CD4-positive, alpha-beta T cell (primary cell): ENCODE measurements at regions not wholly inside any gene's neighbourhood (a gene's known extent, or its start where the extent isn't known, plus 50 kb on each side); places are given as distances from the start of the nearest gene placed in this dataset.

ENCODE experiments used
- ATAC-seq: fragments of 200-7000 bp; cut with Tn5 transposase; one replicate; pipeline ENCODE4 v1.10.0; 2022; ENCODE audit warnings: mild to moderate bottlenecking; ENCODE audit not compliant: poor library complexity
- CTCF ChIA-PET: fragments of 350-600 bp; sonication (Branson Sonifier 250); formaldehyde crosslinking; loops from one replicate; lab custom pipeline; 2021; ENCODE audit warnings: antibody characterized with exemption, inconsistent platforms; lab: Charles Lee
- POLR2A ChIA-PET: fragments of 350-600 bp; sonication (Branson Sonifier 250); formaldehyde crosslinking; loops from one replicate; lab custom pipeline; 2021; ENCODE audit warnings: antibody characterized with exemption, inconsistent platforms; lab: Charles Lee
- DNase-seq, 14 experiments: peaks; one replicate each; pipeline ENCODE4 v3.0.0-alpha.2; 2013 to 2020; ENCODE audit warnings: mixed read lengths in 2 of 14
- H3K27ac ChIP-seq, 2 donors: one replicate each; pipeline versions ENCODE4 v1.5.1 to v1.7.0; 2013; ENCODE audit warnings: low read length in 2 of 2, low read depth in 1 of 2, mild to moderate bottlenecking in 1 of 2
- H3K27me3 ChIP-seq, 2 experiments: 1 replicate in 1 of 2; 2 replicates in 1 of 2; pipeline versions ENCODE4 v1.6.1 to v1.7.0; 2013; ENCODE audit warnings: low read length in 2 of 2, control low read depth in 1 of 2, mild to moderate bottlenecking in 1 of 2, moderate library complexity in 1 of 2; ENCODE audit not compliant: insufficient read depth in 2 of 2, control insufficient read depth in 1 of 2
- H3K36me3 ChIP-seq: one replicate; pipeline ENCODE4 v1.6.1; 2013; ENCODE audit warnings: low read length, control low read depth; ENCODE audit not compliant: insufficient read depth
- H3K4me1 ChIP-seq: one replicate; pipeline ENCODE4 v1.6.1; 2013; ENCODE audit warnings: low read length, control low read depth; ENCODE audit not compliant: insufficient read depth
- H3K4me3 ChIP-seq: one replicate; pipeline ENCODE4 v1.5.1; 2013; ENCODE audit warnings: mild to moderate bottlenecking, low read length, moderate library complexity
- H3K9me3 ChIP-seq, 2 experiments: 1 replicate in 1 of 2; 2 replicates in 1 of 2; pipeline versions ENCODE4 v1.6.1 to v1.7.0; 2013; ENCODE audit warnings: low read length in 2 of 2, mild to moderate bottlenecking in 2 of 2, control low read depth in 1 of 2, moderate library complexity in 1 of 2; ENCODE audit not compliant: control insufficient read depth in 1 of 2, insufficient read depth in 1 of 2
- H3K27ac Mint-ChIP-seq: one replicate; pipeline ENCODE4 v1.8.0; 2020; ENCODE audit warnings: mixed read lengths
- H3K27me3 Mint-ChIP-seq: one replicate; pipeline ENCODE4 v1.8.0; 2021; ENCODE audit warnings: mixed read lengths
- H3K36me3 Mint-ChIP-seq: one replicate; pipeline ENCODE4 v1.8.0; 2021; ENCODE audit warnings: low read depth, mixed read lengths
- H3K4me1 Mint-ChIP-seq: one replicate; pipeline ENCODE4 v1.8.0; 2021; ENCODE audit warnings: low read depth, mixed read lengths
- H3K4me3 Mint-ChIP-seq: one replicate; pipeline ENCODE4 v1.8.0; 2020; ENCODE audit warnings: mild to moderate bottlenecking, mixed read lengths
- H3K9me3 Mint-ChIP-seq: one replicate; pipeline ENCODE4 v1.8.0; 2020; ENCODE audit warnings: mixed read lengths
- intact Hi-C, 2 experiments: fragments of 100-400 bp; cut with DNase I in 1 of 2; cut with micrococcal nuclease in 1 of 2; formaldehyde crosslinking; loops; one replicate each; pipeline versions ENCODE4 v1.15.1 to v1.9.0; 2023 to 2025; cut with DNase I, micrococcal nuclease
- TF ChIP-seq, protein P1 (sequence below): fragments of 200-600 bp; IDR thresholded peaks from one replicate; pipeline ENCODE4 v1.8.0; 2022; ENCODE audit warnings: antibody characterized with exemption, mild to moderate bottlenecking

DNA sequence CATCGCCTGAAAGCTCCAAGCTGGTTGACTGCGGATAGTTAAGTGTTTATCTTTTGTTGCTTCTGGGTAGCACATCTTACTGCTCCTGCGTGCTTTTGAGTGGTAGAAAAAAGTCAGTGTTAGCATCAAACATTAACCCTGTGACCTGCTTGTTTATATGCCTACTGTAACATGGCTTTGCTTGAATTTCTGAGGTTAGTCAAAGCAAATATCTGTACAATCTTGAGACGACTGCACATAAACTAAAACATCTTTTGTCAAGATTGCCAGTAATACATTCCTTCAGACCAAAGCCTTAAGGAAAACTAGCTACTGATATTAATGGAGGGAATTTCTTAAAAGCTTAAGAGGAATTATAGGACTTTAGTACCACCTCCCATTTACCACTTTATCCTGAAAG lies 163.7 kb downstream of the BAMBI start:
- ChIA-PET CTCF (no interaction called here), POLR2A (no interaction called here)
- H3K4me3 Mint-ChIP-seq = no peak overlapping the region
- peaks cover 15% of the 10 kb centered on the region for H3K27me3 Mint-ChIP-seq
- Histone ChIP-seq H3K4me3 (no peak overlapping the region), H3K4me1 (no peaks in the 10 kb centered on the region), H3K27ac (no peak overlapping the region), H3K27me3 (no peaks in the 10 kb centered on the region), H3K36me3 (no peaks in the 10 kb centered on the region), H3K9me3 (peaks cover 4 to 7% of the 10 kb centered on the region in 2 experiments)
- H3K36me3 Mint-ChIP-seq = no peaks in the 10 kb centered on the region
- no peak for DNase-seq
- H3K4me1 Mint-ChIP-seq = no peaks in the 10 kb centered on the region
- no peaks in the 10 kb centered on the region for H3K9me3 Mint-ChIP-seq
- no peak for ATAC-seq
- intact Hi-C loops = no loop called here
- TF ChIP-seq, protein P1, sequence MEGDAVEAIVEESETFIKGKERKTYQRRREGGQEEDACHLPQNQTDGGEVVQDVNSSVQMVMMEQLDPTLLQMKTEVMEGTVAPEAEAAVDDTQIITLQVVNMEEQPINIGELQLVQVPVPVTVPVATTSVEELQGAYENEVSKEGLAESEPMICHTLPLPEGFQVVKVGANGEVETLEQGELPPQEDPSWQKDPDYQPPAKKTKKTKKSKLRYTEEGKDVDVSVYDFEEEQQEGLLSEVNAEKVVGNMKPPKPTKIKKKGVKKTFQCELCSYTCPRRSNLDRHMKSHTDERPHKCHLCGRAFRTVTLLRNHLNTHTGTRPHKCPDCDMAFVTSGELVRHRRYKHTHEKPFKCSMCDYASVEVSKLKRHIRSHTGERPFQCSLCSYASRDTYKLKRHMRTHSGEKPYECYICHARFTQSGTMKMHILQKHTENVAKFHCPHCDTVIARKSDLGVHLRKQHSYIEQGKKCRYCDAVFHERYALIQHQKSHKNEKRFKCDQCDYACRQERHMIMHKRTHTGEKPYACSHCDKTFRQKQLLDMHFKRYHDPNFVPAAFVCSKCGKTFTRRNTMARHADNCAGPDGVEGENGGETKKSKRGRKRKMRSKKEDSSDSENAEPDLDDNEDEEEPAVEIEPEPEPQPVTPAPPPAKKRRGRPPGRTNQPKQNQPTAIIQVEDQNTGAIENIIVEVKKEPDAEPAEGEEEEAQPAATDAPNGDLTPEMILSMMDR = no peak
- no peak overlapping the region for H3K27ac Mint-ChIP-seq

DNA sequence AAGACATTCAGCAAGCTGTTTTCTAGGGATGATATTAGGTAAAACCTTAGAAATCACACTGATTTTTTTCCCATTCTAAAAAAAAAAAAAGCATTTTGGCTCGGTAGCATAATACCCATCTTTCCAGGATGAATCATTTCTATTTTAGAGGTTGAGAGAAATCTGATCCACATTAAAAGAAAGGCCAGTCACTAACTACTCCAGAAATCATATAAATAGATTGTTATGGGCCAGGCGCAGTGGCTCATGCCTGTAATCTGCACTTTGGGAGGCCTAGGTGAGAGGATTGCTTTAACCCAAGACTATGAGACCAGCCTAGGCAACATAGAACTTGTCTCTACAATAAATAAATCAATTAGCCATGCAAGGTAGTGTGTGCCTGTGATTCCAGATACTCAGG lies 164.3 kb downstream of the BAMBI start:
- DNase-seq (no peak), ATAC-seq (no peak)
- Histone ChIP-seq H3K4me1 (no peaks in the 10 kb centered on the region), H3K27ac (no peak overlapping the region), H3K36me3 (no peaks in the 10 kb centered on the region), H3K27me3 (no peaks in the 10 kb centered on the region), H3K9me3 (peaks cover 7 to 8% of the 10 kb centered on the region in 2 experiments), H3K4me3 (no peak overlapping the region)
- no peaks in the 10 kb centered on the region for H3K9me3 Mint-ChIP-seq
- H3K4me3 Mint-ChIP-seq = no peak overlapping the region
- POLR2A ChIA-PET = no interaction called here
- peaks cover 17% of the 10 kb centered on the region for H3K27me3 Mint-ChIP-seq
- no peak overlapping the region for H3K27ac Mint-ChIP-seq
- H3K36me3 Mint-ChIP-seq = no peaks in the 10 kb centered on the region
- TF ChIP-seq, protein P1 = no peak
- CTCF ChIA-PET = no interaction called here
- no peaks in the 10 kb centered on the region for H3K4me1 Mint-ChIP-seq
- intact Hi-C loops = no loop called here

DNA sequence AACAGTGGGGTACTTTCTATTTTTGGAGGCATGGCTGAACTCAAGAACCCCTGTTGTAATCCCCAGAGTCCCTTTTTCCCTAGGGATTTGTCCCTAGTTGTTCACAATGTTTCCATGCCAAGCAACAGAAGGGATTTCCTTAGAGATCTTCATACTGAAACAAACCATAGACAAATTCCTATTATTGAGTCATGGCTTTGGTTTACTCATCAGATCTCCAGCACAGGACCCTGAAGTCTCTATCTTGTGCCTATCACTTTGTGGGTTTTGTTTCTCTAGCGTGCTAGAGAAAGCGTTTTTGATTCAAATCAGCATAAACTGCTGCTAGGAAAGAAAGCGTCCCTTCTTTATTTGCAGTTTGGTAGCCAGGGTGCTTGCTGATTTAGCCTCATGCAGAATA lies 165.0 kb downstream of the BAMBI start:
- Histone ChIP-seq H3K4me1 (no peaks in the 10 kb centered on the region), H3K9me3 (peaks cover 7 to 8% of the 10 kb centered on the region in 2 experiments), H3K27me3 (peaks cover 0 to 3% of the 10 kb centered on the region in 2 experiments), H3K27ac (no peak overlapping the region), H3K36me3 (no peaks in the 10 kb centered on the region), H3K4me3 (no peak overlapping the region)
- ATAC-seq (no peak), DNase-seq (no peak)
- TF ChIP-seq, protein P1 = no peak
- Mint-ChIP-seq H3K27ac (no peak overlapping the region), H3K9me3 (no peaks in the 10 kb centered on the region), H3K4me1 (no peaks in the 10 kb centered on the region), H3K27me3 (peaks cover 20% of the 10 kb centered on the region), H3K36me3 (no peaks in the 10 kb centered on the region), H3K4me3 (no peak overlapping the region)
- intact Hi-C loops = no loop called here
- POLR2A ChIA-PET = no interaction called here
- CTCF ChIA-PET = no interaction called here
